HG03432 (cell line): ENCODE measurements at regions not wholly inside any gene's neighbourhood (a gene's known extent, or its start where the extent isn't known, plus 50 kb on each side); places are given as distances from the start of the nearest gene placed in this dataset.
A peak's percentile ranks its signal among the peaks of the same experiment; 100 is the strongest.

ENCODE experiments used
- ATAC-seq: cut with Tn5 transposase; IDR thresholded peaks from one replicate; pipeline ENCODE4 v1.9.1; 2021; ENCODE audit warnings: mild to moderate bottlenecking, moderate library complexity; ENCODE audit not compliant: unreplicated experiment

GRCh38 chr9:13990994-13991393 lies 322.9 kb downstream of the NFIB start:
- no peak for ATAC-seq

GRCh38 chr9:13990331-13990730 lies 323.6 kb downstream of the NFIB start:
- no peak for ATAC-seq

- ATAC-seq: no peak
These were observed 325.0 kb downstream of the NFIB start for GRCh38 chr9:13988944-13989343.

GRCh38 chr9:13983607-13984006 lies 330.3 kb downstream of the NFIB start:
- ATAC-seq: no peak

GRCh38 chr9:13979941-13980318 lies 334.0 kb downstream of the NFIB start:
- ATAC-seq: no peak

- no peak for ATAC-seq
These were observed 338.2 kb downstream of the NFIB start for GRCh38 chr9:13975611-13976290.

- ATAC-seq: no peak
These were observed 339.1 kb downstream of the NFIB start for GRCh38 chr9:13974891-13975290.

GRCh38 chr9:13971966-13972655 lies 341.8 kb downstream of the NFIB start:
- ATAC-seq: no peak

GRCh38 chr9:13971415-13971814 lies 342.5 kb downstream of the NFIB start:
- no peak for ATAC-seq

- no peak for ATAC-seq
These were observed 343.5 kb downstream of the NFIB start for GRCh38 chr9:13970426-13970825.

- no peak for ATAC-seq
These were observed 343.9 kb downstream of the NFIB start for GRCh38 chr9:13970018-13970417.

GRCh38 chr9:13967438-13967837 lies 346.5 kb downstream of the NFIB start:
- no peak for ATAC-seq

GRCh38 chr9:13967011-13967410 lies 346.9 kb downstream of the NFIB start:
- no peak for ATAC-seq

- no peak for ATAC-seq
These were observed 350.8 kb downstream of the NFIB start for GRCh38 chr9:13963005-13963653.

GRCh38 chr9:13962006-13962405 lies 351.9 kb downstream of the NFIB start:
- no peak for ATAC-seq

- no peak for ATAC-seq
These were observed 353.8 kb downstream of the NFIB start for GRCh38 chr9:13960011-13960765.

GRCh38 chr9:13958672-13959071 lies 355.3 kb downstream of the NFIB start:
- ATAC-seq: no peak

GRCh38 chr9:13957089-13957488 lies 356.9 kb downstream of the NFIB start:
- peak; percentile 52 for ATAC-seq

- ATAC-seq: no peak
These were observed 357.8 kb downstream of the NFIB start for GRCh38 chr9:13956107-13956506.

GRCh38 chr9:13952906-13953305 lies 361.0 kb downstream of the NFIB start:
- no peak for ATAC-seq

GRCh38 chr9:13948037-13948436 lies 365.9 kb downstream of the NFIB start:
- ATAC-seq: no peak
